Endodermal cell (in vitro differentiated cells): ENCODE measurements at regions not wholly inside any gene's neighbourhood (a gene's known extent, or its start where the extent isn't known, plus 50 kb on each side); places are given as distances from the start of the nearest gene placed in this dataset.

Source experiments
- DNase-seq: peaks from one replicate; pipeline ENCODE4 v3.0.0-alpha.2; 2017
- H3K27ac ChIP-seq: 2 replicates; pipeline ENCODE4 v1.5.1; 2013; ENCODE audit warnings: mild to moderate bottlenecking, low read depth, low read length, moderate library complexity
- H3K27me3 ChIP-seq: 2 replicates; pipeline ENCODE4 v1.6.1; 2013; ENCODE audit warnings: mild to moderate bottlenecking, low read length, moderate library complexity; ENCODE audit not compliant: insufficient read depth, control insufficient read depth, poor library complexity, severe bottlenecking
- H3K36me3 ChIP-seq: 2 replicates; pipeline ENCODE4 v1.7.0; 2013; ENCODE audit warnings: mild to moderate bottlenecking, low read length, moderate library complexity; ENCODE audit not compliant: control insufficient read depth, insufficient read depth
- H3K4me1 ChIP-seq: one replicate; pipeline ENCODE4 v1.7.0; 2013; ENCODE audit warnings: low read length; ENCODE audit not compliant: control insufficient read depth, insufficient read depth
- H3K4me3 ChIP-seq: 2 replicates; pipeline ENCODE4 v1.5.1; 2013; ENCODE audit warnings: mild to moderate bottlenecking, low read length, moderate library complexity
- H3K9ac ChIP-seq: 2 replicates; pipeline ENCODE4 v1.6.1; 2013; ENCODE audit warnings: mild to moderate bottlenecking, low read length, moderate library complexity; ENCODE audit not compliant: poor library complexity, severe bottlenecking; ENCODE audit errors: extremely low read depth
- H3K9me3 ChIP-seq: 2 replicates; pipeline ENCODE4 v1.6.1; 2013; ENCODE audit warnings: mild to moderate bottlenecking, low read length, moderate library complexity; ENCODE audit not compliant: control insufficient read depth
- H3K27ac Mint-ChIP-seq: 2 replicates; pipeline ENCODE4 v1.8.0; 2020; ENCODE audit warnings: mixed read lengths
- H3K27me3 Mint-ChIP-seq: 2 replicates; pipeline ENCODE4 v1.8.0; 2021; ENCODE audit warnings: mild to moderate bottlenecking, mixed read lengths; ENCODE audit not compliant: insufficient read depth
- H3K36me3 Mint-ChIP-seq: 2 replicates; pipeline ENCODE4 v1.8.0; 2020; ENCODE audit warnings: low read depth, mixed read lengths
- H3K4me1 Mint-ChIP-seq: 2 replicates; pipeline ENCODE4 v1.8.0; 2020; ENCODE audit warnings: mixed read lengths
- H3K4me3 Mint-ChIP-seq: 2 replicates; pipeline ENCODE4 v1.8.0; 2020; ENCODE audit warnings: mild to moderate bottlenecking, moderate library complexity, mixed read lengths
- H3K9me3 Mint-ChIP-seq: 2 replicates; pipeline ENCODE4 v1.8.0; 2020; ENCODE audit warnings: mild to moderate bottlenecking, mixed read lengths
- WGBS, 2 experiments: methylation state at CpG; one replicate each; pipeline versions ENCODE4 v1.1.5 to v1.1.7; 2013; ENCODE audit warnings: missing lambda C conversion rate in 2 of 2, mixed read lengths in 1 of 2; ENCODE audit not compliant: insufficient coverage in 1 of 2, insufficient read length in 1 of 2; 5-methylcytosine and 5-hydroxymethylcytosine counted together
- TF ChIP-seq, protein P1 (sequence below): fragments of 200-600 bp; sonication (generic); conservative IDR thresholded peaks from 2 replicates; pipeline ENCODE4 v1.5.0; 2021; ENCODE audit warnings: antibody characterized with exemption, mild to moderate bottlenecking

DNA sequence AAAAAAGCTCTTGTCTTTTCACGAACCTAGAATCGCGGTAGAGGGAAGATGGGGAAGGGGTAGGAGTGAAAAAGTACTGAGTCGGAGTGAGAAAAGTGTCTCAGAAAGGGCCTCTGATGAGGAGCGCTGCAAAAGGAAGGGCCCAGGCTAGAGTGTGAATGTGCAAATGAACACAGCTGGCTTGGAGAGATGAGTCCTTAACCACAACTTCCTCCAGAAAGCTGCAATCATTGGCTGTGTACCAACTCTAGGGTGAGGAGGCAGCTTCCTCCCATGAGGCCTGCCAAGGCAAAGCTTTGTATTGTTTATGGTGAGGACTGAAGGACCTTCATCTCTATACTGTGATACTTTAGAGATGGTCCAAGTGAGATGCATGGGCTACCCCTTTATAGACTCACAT lies 566.9 kb upstream of the ANO5 start:
- H3K27me3 ChIP-seq: no peaks in the 10 kb centered on the region
- no peaks in the 10 kb centered on the region for H3K36me3 Mint-ChIP-seq
- H3K9me3 ChIP-seq: no peaks in the 10 kb centered on the region
- no peaks in the 10 kb centered on the region for H3K36me3 ChIP-seq
- H3K9me3 Mint-ChIP-seq: no peaks in the 10 kb centered on the region
- no peak for DNase-seq
- TF ChIP-seq, protein P1, sequence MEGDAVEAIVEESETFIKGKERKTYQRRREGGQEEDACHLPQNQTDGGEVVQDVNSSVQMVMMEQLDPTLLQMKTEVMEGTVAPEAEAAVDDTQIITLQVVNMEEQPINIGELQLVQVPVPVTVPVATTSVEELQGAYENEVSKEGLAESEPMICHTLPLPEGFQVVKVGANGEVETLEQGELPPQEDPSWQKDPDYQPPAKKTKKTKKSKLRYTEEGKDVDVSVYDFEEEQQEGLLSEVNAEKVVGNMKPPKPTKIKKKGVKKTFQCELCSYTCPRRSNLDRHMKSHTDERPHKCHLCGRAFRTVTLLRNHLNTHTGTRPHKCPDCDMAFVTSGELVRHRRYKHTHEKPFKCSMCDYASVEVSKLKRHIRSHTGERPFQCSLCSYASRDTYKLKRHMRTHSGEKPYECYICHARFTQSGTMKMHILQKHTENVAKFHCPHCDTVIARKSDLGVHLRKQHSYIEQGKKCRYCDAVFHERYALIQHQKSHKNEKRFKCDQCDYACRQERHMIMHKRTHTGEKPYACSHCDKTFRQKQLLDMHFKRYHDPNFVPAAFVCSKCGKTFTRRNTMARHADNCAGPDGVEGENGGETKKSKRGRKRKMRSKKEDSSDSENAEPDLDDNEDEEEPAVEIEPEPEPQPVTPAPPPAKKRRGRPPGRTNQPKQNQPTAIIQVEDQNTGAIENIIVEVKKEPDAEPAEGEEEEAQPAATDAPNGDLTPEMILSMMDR: no peak
- H3K27ac Mint-ChIP-seq: no peak overlapping the region
- H3K4me1 Mint-ChIP-seq: no peaks in the 10 kb centered on the region
- no peak overlapping the region for H3K4me3 ChIP-seq
- H3K4me3 Mint-ChIP-seq: no peak overlapping the region
- H3K27me3 Mint-ChIP-seq: no peaks in the 10 kb centered on the region
- no peaks in the 10 kb centered on the region for H3K4me1 ChIP-seq
- no peak overlapping the region for H3K27ac ChIP-seq
- no peak overlapping the region for H3K9ac ChIP-seq
- WGBS, 2 experiments: 95% methylated on average over 4 to 5 of the region's 5 CpGs

- Mint-ChIP-seq H3K36me3 (no peaks in the 10 kb centered on the region), H3K27ac (no peak overlapping the region), H3K27me3 (no peaks in the 10 kb centered on the region), H3K4me3 (no peak overlapping the region), H3K9me3 (no peaks in the 10 kb centered on the region), H3K4me1 (no peaks in the 10 kb centered on the region)
- no peaks in the 10 kb centered on the region for H3K27me3 ChIP-seq
- no peak overlapping the region for H3K9ac ChIP-seq
- DNase-seq: no peak
- TF ChIP-seq, protein P1: no peak
- WGBS, 2 experiments: 83 to 87% methylated on average over 1 to 3 of the region's 3 CpGs
- H3K9me3 ChIP-seq: no peaks in the 10 kb centered on the region
- H3K4me1 ChIP-seq: no peaks in the 10 kb centered on the region
- no peak overlapping the region for H3K4me3 ChIP-seq
- no peaks in the 10 kb centered on the region for H3K36me3 ChIP-seq
- no peak overlapping the region for H3K27ac ChIP-seq
Observed at GRCh38 chr11:21628641-21629040, 564.2 kb upstream of the ANO5 start.

DNA sequence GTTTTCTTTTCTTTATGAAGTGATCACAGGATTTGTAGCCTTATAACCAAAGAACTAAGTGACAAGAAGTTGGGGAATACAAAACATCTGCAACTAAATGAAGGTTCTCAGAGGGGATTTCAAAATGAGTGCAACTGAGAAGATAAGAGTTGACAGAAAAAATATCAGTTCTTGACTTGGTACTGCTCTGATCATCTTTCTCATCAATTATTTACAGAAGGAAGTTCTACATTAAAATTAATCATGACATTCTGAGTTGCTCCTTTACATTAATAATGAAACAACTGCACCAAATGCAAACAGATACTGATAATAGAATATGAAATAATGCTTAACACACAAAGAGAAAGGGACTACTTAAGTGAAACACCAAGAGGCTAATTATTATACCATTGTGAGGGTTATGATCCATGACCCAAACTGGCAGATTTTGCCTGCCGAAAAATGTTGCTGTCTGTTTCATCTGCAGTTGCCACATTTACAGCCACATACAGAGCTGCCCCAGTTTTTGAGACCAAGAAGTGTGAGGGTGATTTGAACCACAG lies 561.9 kb upstream of the ANO5 start:
- Histone ChIP-seq H3K4me1 (no peaks in the 10 kb centered on the region), H3K27me3 (no peaks in the 10 kb centered on the region), H3K36me3 (no peaks in the 10 kb centered on the region), H3K9me3 (no peaks in the 10 kb centered on the region), H3K9ac (no peak overlapping the region), H3K27ac (no peak overlapping the region), H3K4me3 (no peak overlapping the region)
- WGBS, 2 experiments: 89% methylated on average over 1 of the region's 1 CpG; no CpG with 5 or more reads in 1 of the 2 experiments
- Mint-ChIP-seq H3K4me1 (peaks cover 5% of the 10 kb centered on the region), H3K27ac (no peak overlapping the region), H3K9me3 (no peaks in the 10 kb centered on the region), H3K4me3 (no peak overlapping the region), H3K36me3 (no peaks in the 10 kb centered on the region), H3K27me3 (no peaks in the 10 kb centered on the region)
- TF ChIP-seq, protein P1: no peak
- no peak for DNase-seq
